ENCODE measurements at regions not wholly inside any gene's neighbourhood (a gene's known extent, or its start where the extent isn't known, plus 50 kb on each side); places are given as distances from the start of the nearest gene placed in this dataset.

- no peak for DNase-seq (ENCODE audit: low read depth in 4 of 4, low spot score in 3 of 4)
Observed at GRCh38 chr5:89769975-89770374, 639.6 kb downstream of the CETN3 start.

- DNase-seq (ENCODE audit: low read depth in 4 of 4, low spot score in 3 of 4): no peak
Observed at GRCh38 chr5:89759802-89760201, 649.8 kb downstream of the CETN3 start.

DNA sequence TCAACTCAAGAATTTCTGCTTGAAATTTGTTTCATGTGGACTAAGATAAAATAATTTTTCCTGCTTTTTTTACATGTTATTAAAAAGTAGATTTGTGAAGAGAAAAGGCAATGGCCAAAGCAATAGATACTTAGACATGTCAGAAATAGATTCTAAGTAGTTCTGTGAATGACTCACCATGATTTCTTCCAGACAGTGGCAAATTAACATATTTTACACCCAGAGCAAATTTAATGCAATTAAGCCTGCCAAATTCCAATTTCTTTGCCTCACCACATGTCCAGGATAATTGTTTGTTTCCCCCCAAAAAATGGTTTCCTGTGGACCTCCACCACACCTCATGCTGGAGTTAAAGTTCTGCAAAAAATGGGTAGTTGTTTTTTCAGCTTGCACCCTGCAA is 651.4 kb downstream of the CETN3 start:
- no peak for DNase-seq (ENCODE audit: low read depth in 4 of 4, low spot score in 3 of 4)

- DNase-seq (ENCODE audit: low read depth in 4 of 4, low spot score in 3 of 4): no peak
Observed at GRCh38 chr5:89756955-89757354, 652.6 kb downstream of the CETN3 start.

DNA sequence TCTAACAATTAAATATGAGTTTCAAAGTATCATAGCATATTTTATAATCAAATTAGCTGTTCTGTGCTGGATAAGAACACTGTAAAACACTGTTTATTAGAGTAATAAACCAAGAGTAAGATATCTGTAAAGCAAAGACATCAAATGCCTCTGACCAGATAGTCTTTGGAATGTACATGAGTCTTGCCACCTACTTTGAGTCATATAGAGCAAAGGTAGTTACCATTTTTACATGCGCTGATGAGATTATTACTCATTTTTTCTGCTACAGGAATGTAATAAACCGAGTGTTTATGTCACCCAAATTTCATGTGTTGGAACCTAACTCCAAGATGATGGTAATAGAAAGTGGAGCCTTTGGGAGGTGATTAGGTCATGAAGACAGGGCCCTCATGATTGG is 654.5 kb downstream of the CETN3 start:
- no peak for DNase-seq (ENCODE audit: low read depth in 4 of 4, low spot score in 3 of 4)

GRCh38 chr5:89735082-89735481 is 674.5 kb downstream of the CETN3 start:
- DNase-seq (ENCODE audit: low read depth in 4 of 4, low spot score in 3 of 4): no peak

- no peak for DNase-seq (ENCODE audit: low read depth in 4 of 4, low spot score in 3 of 4)
Observed at GRCh38 chr5:89733772-89734171, 675.8 kb downstream of the CETN3 start.

- no peak for DNase-seq (ENCODE audit: low read depth in 4 of 4, low spot score in 3 of 4)
Observed at GRCh38 chr5:89729623-89730301, 679.8 kb downstream of the CETN3 start.

DNA sequence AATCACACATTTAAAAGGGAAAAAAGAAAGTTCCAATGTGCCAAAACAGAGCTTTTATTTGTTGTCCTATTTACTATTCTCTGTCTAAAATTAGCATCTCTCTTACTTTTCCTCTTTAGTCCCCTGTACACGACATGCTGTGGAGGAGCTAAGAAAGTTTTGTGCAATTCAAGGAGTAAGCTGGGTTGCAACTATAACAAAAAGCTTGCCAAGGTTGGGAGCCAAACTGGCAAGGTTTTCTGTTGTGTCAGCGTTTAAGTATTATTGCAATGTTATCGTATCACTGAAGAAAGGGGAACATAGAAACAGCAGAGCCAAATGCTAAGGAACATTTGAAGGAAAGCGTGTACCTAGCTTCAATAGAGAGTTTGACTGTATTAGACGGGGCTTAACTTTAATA is 680.8 kb downstream of the CETN3 start:
- no peak for DNase-seq (ENCODE audit: low read depth in 4 of 4, low spot score in 3 of 4)

GRCh38 chr5:89728134-89728533 is 681.4 kb downstream of the CETN3 start:
- DNase-seq (ENCODE audit: low read depth in 4 of 4, low spot score in 3 of 4): no peak

- DNase-seq (ENCODE audit: low read depth in 4 of 4, low spot score in 3 of 4): no peak
Observed at GRCh38 chr5:89724379-89725095, 685.0 kb downstream of the CETN3 start.

DNA sequence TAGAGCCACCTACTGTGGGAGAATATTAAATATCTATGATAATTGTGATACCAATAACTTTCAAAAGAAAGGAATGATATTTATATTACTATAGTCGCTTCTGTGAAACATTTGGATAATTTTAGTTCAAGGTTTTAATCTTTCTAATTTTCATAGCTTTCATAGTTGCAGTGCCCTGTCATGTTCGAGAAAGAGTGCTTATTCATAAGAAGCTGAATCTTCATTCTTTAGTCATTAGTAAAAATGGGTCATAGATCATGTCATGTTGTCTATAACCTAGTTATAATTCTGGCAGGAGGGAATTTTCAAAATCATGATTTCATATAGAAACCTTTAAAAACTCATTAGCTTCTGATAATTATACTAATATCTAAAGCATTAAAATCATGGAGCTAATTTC is 685.6 kb downstream of the CETN3 start:
- no peak for DNase-seq (ENCODE audit: low read depth in 4 of 4, low spot score in 3 of 4)

DNA sequence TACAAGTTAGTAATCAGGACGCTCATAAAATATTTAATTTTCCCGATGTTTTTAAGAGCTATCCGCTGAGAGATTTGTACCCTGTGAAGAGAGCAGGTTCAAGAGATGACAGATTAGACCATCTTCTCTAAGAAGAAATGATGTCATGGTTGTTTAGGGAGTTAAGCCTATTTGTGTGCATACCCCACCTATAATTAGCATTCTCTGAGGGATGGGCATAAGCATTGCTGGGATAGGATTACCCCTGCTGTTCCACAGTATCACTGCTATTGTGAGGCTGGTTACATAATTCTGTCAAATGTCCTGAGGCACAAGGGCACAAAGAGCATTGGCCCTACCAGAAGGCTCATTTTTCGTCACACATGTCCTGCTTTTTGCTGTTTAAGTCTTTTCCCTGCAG is 687.0 kb downstream of the CETN3 start:
- DNase-seq (ENCODE audit: low read depth in 4 of 4, low spot score in 3 of 4): no peak

DNA sequence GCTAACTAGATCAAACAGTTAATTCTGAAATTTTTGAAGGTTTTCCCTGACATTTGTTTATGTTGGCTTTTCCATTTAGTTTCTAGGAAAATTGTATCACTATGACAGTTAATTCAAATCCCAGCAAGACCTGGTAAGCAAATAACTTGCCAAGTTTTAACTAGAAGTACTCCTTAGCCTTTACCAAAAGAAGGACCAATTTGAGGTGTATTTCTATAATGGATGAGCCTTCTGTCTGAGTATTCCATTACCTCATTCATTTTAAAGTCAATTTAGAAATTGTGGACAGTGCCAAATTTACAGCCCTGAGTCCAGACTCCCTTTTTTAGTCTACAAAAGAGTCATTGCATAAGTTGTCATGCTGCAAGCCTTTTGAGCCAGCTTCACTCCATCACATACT is 687.6 kb downstream of the CETN3 start:
- DNase-seq (ENCODE audit: low read depth in 4 of 4, low spot score in 3 of 4): no peak

DNA sequence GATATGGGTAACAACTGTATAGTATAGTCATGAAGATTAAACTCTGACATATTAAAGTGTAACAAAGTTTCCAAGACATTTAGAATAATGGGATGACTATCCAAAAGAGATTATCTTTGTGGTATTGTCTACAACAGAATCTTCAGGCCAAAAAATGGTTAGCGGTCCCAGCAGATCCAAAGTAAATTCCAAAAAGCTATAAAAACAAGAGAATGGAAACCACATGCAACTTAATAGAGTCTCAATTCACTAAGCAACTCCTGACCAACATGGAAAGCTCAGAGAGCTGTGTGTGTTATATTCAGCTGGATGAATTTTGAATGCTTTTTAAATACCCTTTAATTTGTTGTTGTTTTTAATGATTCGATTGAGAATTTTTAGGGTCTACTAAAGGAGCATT is 688.2 kb downstream of the CETN3 start:
- no peak for DNase-seq (ENCODE audit: low read depth in 4 of 4, low spot score in 3 of 4)

GRCh38 chr5:89712134-89712700 is 697.3 kb downstream of the CETN3 start:
- DNase-seq (ENCODE audit: low read depth in 4 of 4, low spot score in 3 of 4): no peak

DNA sequence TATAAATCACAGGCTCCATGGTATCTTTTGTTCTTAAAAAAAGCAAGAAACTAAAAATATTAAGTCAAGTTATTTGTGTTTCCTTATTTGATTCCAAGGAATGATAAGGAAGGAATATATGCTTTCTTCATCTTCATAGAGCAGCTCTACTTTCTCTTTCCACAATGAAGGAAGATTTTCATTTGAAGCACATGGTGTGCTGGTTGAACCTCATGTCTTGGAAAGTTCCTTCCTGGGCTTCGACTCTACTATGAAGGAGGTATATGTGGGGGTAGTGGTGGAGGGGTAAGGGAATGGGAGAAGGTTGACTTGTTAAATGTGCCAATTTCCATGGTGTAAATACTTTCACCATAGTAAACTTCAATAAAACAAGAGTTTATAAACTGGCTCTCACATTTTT is 698.0 kb downstream of the CETN3 start:
- no peak for DNase-seq (ENCODE audit: low read depth in 4 of 4, low spot score in 3 of 4)

DNA sequence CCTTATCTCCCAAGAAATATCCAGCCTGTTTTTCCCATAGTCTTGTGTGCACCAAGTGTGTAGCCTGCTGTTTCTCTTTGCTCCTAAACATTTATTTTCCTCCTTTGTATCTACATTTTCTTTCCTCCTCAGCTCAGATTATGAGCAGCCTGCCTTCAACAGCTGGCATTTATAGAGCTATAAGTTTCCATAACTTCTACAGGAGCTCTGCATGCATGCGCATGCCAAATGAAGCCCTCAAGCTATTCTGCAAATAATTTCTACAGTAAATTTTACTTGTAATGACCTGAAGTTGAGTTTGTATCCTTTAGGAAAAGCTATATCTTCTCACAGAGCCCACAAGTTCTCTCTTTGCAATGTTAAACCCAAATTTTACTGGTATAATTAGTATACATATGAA is 699.5 kb downstream of the CETN3 start:
- no peak for DNase-seq (ENCODE audit: low read depth in 4 of 4, low spot score in 3 of 4)

- no peak for DNase-seq (ENCODE audit: low read depth in 4 of 4, low spot score in 3 of 4)
Observed at GRCh38 chr5:89707891-89708290, 701.7 kb downstream of the CETN3 start.

GRCh38 chr5:89706731-89707130 is 702.8 kb downstream of the CETN3 start:
- DNase-seq (ENCODE audit: low read depth in 4 of 4, low spot score in 3 of 4): no peak

DNA sequence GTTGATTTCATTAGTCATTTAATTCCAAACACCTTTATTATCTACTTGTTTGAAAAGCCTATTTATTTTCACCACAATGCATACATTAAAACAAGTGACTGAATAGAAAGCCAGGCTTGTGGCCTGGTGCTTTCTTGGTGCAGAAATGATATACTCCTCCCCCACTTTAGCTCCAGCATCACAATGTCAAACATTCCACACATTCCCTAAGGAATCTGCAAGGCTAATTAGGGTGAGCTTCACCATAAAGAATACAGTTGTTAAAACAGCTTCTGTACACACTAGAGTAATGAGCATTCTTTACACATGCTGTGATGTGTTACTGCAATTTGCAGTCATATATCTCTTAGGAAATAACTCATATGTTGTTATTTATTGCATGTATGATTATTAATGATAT is 705.7 kb downstream of the CETN3 start:
- peak; percentile 42 to 72 (median 51) for DNase-seq (ENCODE audit: low read depth in 4 of 4, low spot score in 3 of 4)

DNA sequence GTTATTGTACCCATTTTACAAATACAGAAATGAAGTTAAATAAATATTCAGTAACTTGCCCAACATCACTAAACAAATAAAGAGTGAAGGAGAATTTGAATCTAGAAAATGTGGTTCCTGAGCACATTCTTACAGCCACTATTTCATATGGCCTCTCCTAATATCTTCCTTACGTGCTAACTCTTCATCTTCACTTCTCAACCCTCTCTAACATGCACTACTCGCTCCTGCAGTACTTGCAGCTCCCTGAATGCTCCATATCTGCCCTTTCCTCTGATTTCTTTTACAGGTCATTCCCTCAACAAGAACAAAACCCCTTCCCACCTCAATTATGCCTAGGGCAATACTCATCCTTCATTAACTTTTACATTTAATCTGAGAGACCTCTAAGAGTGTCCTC is 711.5 kb downstream of the CETN3 start:
- DNase-seq (ENCODE audit: low read depth in 4 of 4, low spot score in 3 of 4): no peak
